NCI-H2171 (cell line): ENCODE measurements at regions not wholly inside any gene's neighbourhood (a gene's known extent, or its start where the extent isn't known, plus 50 kb on each side); places are given as distances from the start of the nearest gene placed in this dataset.

Experiments used
- DNase-seq: peaks from one replicate; lab custom pipeline; 2025; lab: John Stamatoyannopoulos, UW

GRCh38 chr4:34043131-34043530 lies 2201.2 kb downstream of the ARAP2 start:
- DNase-seq: no peak

DNA sequence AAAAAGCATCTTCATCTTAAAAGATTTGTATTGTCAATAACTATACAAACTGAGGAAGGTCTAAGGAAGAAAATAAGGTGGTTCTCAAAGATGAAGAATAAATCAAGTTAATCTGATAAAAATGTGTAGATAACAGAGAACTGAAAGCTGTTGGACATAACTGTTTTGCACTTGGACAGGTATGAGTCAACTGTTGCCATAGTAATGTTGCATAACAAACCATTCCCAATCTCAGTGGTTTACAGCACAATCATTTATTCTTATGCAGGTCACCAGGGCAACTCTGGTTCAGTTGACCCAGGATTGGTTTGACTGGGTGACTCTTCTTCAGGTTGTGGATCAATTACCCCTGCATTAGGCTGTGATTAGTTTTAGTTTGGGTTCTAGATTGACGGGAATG lies 2197.7 kb downstream of the ARAP2 start:
- no peak for DNase-seq

GRCh38 chr4:34047363-34047762 lies 2197.0 kb downstream of the ARAP2 start:
- no peak for DNase-seq

GRCh38 chr4:34066126-34066525 lies 2178.2 kb downstream of the ARAP2 start:
- DNase-seq: no peak

DNA sequence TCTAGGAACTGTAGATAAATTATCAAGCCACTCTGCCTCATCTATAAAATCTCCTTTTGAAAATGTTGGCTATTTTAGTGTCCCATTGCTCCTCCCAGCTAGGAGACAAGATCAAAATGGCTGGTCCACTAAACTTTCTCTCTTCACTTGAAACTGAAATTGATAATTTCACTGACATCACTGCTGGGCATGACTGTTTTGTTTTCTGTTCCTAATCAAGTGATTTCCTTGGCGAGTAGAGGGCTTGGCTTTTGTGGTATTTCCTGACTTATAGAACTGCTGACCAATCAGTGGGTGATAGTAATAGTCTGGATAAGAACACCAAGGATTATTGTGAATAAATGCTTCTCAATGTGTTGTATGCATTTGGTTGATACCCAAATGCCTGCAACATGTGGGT lies 2152.9 kb downstream of the ARAP2 start:
- DNase-seq: no peak

- DNase-seq: no peak
Observed at GRCh38 chr4:34094114-34094513, 2150.2 kb downstream of the ARAP2 start.

DNA sequence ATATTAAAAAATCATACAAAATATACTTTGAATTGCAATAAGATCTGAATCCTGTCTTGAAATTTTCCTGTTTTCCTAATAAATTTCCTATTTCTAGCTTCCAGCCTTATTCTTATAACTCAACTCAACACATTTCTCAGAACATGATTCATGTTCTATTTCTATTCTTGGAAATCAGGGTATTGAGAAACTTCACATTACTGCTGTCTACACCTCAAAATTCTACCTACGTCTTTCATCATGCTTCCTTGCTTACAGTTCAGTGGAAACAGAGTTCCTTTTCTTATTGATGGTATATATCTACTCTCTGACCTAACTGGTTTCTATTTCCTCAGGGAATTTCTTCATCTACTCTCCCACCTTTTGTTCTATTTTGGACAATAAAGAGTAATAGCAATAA lies 2139.0 kb downstream of the ARAP2 start:
- DNase-seq: no peak

DNA sequence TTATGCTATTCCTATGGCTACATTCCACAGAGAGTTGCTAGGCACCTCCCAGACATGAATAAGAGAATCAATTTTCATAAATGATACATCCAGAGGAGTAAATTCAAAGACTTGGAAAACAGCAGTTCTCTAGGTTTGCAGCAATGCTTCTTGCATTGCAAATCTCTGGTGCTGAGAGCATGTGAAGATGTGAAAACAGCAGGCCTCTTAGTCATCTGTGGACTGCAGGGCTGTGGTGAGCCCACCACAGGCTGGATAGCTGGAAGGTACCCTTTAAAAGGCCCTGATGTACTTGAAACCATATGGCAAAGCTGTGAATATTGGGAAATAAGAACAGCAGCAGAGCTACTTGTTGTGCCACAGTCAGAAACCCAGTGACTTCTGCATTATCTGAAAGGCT lies 2135.9 kb downstream of the ARAP2 start:
- no peak for DNase-seq

- no peak for DNase-seq
Observed at GRCh38 chr4:34112573-34112972, 2131.7 kb downstream of the ARAP2 start.

DNA sequence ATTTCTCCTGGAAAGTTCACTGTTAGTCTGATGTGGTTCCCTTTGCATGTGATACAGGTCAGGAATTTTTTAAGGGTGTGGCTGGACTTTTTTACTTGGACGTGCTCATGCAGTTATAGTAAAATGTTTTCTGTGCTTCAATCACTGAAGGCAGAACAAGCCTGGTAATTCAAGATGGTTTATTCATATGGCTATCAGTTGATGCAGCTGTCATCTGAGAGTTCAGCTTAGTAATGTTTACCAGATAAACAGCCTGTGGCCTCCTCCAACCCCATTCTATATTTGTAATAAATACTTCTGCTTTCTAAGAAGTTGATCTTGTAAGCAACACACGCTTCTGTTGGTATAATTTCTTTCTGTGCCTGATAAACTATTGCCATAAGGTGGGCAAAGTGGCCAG lies 2105.9 kb downstream of the ARAP2 start:
- no peak for DNase-seq

- no peak for DNase-seq
Observed at GRCh38 chr4:34139346-34139745, 2105.0 kb downstream of the ARAP2 start.

DNA sequence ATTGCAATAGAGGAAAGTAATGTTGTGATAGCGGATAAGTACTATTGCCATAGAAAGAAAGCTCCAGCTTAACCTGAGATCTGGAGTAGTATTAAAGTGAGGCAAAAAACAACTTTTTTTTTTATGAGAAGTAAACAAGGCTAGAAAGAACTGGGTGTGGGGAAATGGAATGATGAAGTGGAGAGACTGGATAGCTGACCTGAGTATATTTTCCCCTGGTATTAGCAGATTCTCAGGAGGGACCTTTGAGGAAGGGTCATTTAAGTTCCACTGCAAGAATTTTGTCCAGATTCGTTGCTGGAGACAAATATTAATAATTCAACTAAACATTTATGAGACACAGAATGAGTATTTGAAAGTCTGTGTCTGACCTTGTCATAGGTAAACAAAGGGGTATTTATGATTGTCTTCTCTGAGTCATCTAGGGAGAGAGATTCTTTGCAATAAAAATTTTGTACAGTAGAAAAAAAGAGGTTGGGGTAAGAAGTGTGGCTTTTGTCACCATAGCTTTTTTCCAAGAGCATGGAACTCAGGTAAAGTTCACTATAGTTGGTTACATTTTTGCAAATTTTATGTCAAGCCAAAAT lies 2095.9 kb downstream of the ARAP2 start:
- DNase-seq: no peak

- DNase-seq: no peak
Observed at GRCh38 chr4:34157547-34157946, 2086.8 kb downstream of the ARAP2 start.

GRCh38 chr4:34158878-34159277 lies 2085.4 kb downstream of the ARAP2 start:
- no peak for DNase-seq

DNA sequence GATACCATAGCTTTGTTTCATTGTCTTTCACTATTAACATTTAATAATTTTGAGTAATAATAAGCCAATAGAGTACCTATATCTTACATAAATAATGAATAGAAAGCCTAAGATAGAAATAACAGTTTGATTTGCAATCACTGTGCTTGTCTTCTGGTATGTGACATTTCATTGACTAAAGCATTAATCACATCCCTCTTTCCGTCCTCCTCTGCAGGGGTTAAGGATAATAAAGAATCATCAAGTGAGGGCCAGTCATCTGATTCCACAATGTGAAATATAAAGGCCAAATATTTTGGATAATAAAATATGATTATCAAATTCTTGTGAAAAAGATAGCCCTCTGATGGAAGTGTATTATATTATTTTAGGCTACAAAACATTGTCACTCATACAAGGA lies 2073.4 kb downstream of the ARAP2 start:
- DNase-seq: no peak

GRCh38 chr4:34176609-34177008 lies 2067.7 kb downstream of the ARAP2 start:
- DNase-seq: no peak

- no peak for DNase-seq
Observed at GRCh38 chr4:34178476-34178875, 2065.8 kb downstream of the ARAP2 start.

DNA sequence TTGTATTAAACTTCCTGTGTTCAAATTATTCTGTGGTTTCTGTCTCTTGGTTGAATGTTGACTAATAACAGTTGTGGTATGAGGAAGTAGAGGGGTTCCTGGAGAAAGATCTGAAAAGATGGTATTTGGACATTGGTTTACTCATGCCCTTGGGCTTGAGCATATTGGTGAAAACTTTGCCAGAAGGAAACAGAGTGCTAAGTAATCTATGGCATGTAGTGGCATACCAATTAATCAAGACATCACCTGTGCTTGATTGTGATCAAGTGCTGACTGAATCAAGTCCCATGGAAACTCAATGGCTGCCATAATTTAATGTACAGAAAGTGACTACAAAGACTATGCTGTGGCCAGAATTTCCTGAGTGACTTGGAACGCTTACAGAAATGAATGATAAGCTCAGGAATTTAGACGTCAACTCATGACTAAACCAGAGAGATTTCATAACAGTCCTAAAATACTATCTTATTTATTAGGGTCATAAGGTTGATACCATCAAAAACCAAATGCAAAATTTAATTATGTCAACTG lies 2062.9 kb downstream of the ARAP2 start:
- DNase-seq: no peak

DNA sequence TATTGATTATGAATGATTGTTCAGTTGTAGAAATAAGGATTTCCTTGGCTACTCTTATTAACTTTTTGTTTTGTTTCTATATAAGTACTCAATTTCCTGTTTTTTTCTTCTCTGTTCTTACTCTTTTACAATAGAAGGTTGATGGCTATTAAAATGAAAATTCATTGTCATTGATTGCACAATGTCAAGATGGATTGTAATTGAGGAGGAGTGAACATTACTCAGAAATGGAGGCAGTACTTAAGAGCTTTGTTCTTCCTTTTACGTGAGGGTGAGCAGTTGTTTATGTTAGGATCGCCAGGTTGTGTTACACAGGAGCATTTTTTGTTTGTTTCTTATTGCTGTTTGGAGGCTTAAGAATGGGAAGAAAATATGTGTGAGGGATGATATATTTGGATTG lies 2062.4 kb downstream of the ARAP2 start:
- no peak for DNase-seq

DNA sequence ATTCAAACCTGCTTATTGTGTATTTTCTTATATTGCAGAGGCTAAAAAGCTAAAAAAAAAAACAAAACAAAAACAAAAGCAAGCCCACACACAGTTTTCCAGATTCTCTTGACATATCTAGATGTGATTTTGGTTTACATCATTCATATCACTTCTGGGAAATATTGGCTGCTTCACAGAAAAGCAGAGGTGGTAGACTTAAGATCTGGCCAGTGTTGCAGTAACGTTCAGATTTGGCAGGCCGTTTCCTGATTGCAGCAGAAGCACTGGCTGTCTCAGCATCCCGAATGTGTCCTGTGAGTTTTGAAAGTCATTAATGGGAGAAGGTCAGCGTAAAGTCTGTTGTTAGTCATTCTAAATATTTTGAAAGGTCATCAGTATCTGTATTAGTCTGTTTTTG lies 2062.0 kb downstream of the ARAP2 start:
- no peak for DNase-seq

- DNase-seq: no peak
Observed at GRCh38 chr4:34183926-34184325, 2060.4 kb downstream of the ARAP2 start.

DNA sequence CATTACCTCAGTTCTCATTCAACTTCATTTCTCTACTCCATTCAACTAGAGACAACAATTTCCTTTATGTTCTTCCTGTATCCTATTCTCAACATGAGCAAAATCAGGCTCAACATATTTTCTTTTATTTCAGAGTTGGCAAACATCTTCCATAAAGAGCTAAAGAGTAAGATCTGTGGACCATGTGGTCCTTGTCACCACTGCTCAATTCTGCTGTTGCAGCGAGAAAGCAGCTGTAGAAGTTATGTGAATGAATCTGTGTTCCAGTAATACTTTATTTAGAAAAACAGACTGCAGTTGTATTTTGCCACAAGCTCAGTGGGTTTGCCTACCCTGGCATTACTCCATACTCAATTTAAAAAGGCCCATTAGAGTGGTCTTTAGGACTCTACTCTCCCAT lies 2057.3 kb downstream of the ARAP2 start:
- no peak for DNase-seq

DNA sequence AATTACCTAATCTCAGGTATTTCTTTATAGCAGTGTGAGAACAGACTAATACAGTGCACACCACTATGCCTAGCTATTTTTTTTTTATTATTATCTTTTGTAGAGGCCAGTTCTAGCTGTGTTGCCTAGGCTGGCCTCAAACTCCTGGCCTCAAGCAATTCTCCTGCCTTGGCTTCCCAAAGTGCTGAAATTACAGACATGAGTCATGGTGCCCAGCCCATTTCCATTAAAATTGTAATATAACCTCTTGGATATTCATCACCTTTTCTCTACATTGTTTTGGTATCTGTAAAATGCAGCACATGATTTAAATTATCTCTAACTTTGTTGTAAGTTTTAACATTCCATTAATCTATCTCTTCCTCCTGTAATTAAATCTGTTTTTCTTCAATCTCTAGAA lies 2052.9 kb downstream of the ARAP2 start:
- no peak for DNase-seq

DNA sequence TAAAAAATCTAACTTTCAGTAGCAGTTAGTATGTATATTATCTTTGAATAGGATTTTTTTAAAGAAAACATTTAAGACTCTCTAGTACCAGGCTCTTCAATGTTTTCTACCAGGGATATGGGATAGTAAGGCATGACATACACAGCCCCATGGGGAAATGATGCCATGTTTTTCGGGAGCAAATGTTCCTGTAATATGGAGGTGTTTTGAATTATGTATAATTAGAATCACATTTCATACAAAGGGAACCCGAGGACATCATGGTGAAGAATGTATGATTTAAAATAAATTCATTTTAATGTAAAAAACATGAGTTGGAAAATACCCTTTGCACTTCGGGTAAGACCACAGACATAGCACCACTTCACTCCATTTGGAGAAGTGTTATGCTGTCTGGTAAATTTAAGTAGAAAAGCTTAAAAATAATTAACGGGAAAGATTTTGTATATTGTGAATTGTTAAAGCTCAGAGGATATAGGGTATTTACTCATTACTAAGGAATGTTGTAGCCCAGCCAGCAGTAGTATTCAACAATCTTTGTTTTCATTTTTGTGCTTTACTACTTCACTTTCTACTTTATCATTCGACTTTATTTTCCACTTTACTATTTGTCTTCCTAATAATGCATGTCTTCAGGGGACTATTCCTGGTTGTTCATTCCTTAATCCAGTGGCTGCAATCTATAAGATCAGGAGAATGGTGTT lies 2050.7 kb downstream of the ARAP2 start:
- no peak for DNase-seq
